Adipocyte (in vitro differentiated cells): ENCODE measurements at regions not wholly inside any gene's neighbourhood (a gene's known extent, or its start where the extent isn't known, plus 50 kb on each side); places are given as distances from the start of the nearest gene placed in this dataset.

ENCODE experiments used
- DNase-seq: peaks from one replicate; pipeline ENCODE4 v3.0.0-alpha.2; 2015; ENCODE audit warnings: low read depth
- H3K27me3 ChIP-seq: replicated peaks from 2 replicates; pipeline ENCODE4 v1.7.0; 2013; ENCODE audit warnings: mild to moderate bottlenecking, low read length, moderate library complexity; ENCODE audit not compliant: control insufficient read depth, insufficient read depth
- H3K36me3 ChIP-seq: 2 replicates; pipeline ENCODE4 v1.7.0; 2013; ENCODE audit warnings: low read length, mild to moderate bottlenecking, moderate library complexity; ENCODE audit not compliant: control insufficient read depth, insufficient read depth, severe bottlenecking
- H3K4me1 ChIP-seq: 2 replicates; pipeline ENCODE4 v1.7.0; 2013; ENCODE audit warnings: mild to moderate bottlenecking, low read length, moderate library complexity; ENCODE audit not compliant: control insufficient read depth, insufficient read depth
- H3K4me3 ChIP-seq: 2 replicates; pipeline ENCODE4 v1.7.0; 2013; ENCODE audit warnings: mild to moderate bottlenecking, low read length, moderate library complexity
- H3K9ac ChIP-seq: 2 replicates; pipeline ENCODE4 v1.7.0; 2013; ENCODE audit warnings: mild to moderate bottlenecking, low read length, moderate library complexity
- H3K9me3 ChIP-seq: 2 replicates; pipeline ENCODE4 v1.7.0; 2013; ENCODE audit warnings: mild to moderate bottlenecking, low read length, moderate library complexity; ENCODE audit not compliant: control insufficient read depth

DNA sequence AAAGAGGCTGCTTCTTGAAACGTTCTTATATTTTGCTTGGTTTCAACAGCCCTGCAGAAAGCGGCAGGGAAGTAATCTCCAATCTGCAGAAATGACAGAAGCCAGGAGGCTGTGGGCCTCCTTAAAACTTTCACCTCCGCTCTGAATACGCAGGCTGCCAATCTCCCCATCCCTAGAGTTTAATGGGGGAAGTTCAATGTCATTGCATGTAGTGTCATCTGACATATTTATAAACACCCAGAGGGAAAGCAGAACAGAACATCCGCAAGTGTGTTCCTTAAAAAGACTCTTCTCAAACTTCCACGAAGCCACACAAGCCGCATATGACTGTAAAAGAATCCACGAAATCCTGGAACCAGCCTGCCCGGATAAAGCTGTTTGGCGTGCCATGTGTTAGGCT lies 148.8 kb upstream of the TBL1X start:
- no peaks in the 10 kb centered on the region for H3K4me1 ChIP-seq
- H3K4me3 ChIP-seq, result no peak overlapping the region
- H3K9me3 ChIP-seq, result no peaks in the 10 kb centered on the region
- DNase-seq, result no peak
- no peak overlapping the region for H3K9ac ChIP-seq
- H3K36me3 ChIP-seq, result no peaks in the 10 kb centered on the region
- H3K27me3 ChIP-seq, result no peaks in the 10 kb centered on the region

DNA sequence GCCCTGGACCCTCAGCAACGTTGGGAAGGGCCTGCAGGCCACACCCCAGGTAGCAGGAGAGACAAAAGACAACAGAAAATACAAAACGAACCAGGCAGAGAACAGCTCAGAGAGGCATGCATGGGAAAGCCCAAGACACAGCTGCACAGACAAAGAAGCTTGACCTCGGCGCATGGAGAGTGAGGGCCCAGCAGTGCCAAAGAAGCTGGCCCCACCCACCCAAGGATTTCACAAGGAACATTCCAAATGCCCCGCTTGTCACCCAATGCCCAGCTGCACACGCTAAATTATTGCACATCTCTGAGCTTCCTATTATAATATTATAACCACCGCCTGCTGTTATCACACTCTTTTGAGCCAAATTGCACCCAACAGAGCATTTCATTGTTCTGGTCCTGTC lies 147.7 kb upstream of the TBL1X start:
- Histone ChIP-seq H3K36me3 (no peaks in the 10 kb centered on the region), H3K9me3 (no peaks in the 10 kb centered on the region), H3K4me1 (no peaks in the 10 kb centered on the region), H3K4me3 (no peak overlapping the region), H3K9ac (no peak overlapping the region), H3K27me3 (no peaks in the 10 kb centered on the region)
- no peak for DNase-seq

DNA sequence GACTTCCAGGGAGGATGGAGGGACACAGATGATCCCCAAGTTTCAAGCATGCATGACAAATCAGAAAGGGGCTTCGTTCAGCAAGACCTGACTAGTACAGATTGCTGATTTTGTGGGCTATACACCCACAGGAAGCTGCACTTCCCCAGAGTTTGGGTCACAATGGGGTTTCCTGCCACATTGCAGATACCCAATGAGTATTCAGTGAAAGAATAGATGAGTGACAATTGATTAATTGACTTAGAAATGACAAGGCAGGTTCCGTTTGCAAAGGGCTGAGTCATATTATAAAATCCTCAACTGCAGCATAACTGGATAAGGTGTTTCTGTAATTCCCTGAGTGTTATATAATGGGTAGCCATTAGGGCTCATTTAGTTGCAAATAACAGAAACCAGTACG lies 146.6 kb upstream of the TBL1X start:
- no peaks in the 10 kb centered on the region for H3K9me3 ChIP-seq
- no peaks in the 10 kb centered on the region for H3K4me1 ChIP-seq
- DNase-seq, result no peak
- no peak overlapping the region for H3K4me3 ChIP-seq
- H3K9ac ChIP-seq, result no peak overlapping the region
- no peaks in the 10 kb centered on the region for H3K27me3 ChIP-seq
- H3K36me3 ChIP-seq, result no peaks in the 10 kb centered on the region

DNA sequence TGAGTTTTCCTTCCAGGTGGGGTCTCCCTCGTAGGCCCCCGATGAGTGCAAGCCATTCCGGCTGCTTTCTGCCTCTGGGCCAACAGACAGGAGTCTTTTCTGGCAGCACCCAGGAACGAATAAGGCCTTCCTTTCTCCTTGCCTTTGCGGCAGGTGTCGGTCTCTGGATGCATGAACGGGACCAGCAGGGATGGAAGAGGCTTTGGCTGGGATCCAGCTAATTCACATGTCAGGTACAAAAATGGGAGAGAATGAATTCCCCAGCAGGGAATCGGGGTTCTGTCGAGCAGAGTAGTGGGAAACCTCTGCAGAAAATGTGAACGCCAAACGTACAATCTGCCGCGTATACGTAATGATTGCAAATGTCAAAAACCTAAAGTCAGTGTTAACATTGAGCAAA lies 146.1 kb upstream of the TBL1X start:
- Histone ChIP-seq H3K4me1 (no peaks in the 10 kb centered on the region), H3K9ac (no peak overlapping the region), H3K9me3 (no peaks in the 10 kb centered on the region), H3K36me3 (no peaks in the 10 kb centered on the region), H3K4me3 (no peak overlapping the region), H3K27me3 (no peaks in the 10 kb centered on the region)
- DNase-seq, result no peak

DNA sequence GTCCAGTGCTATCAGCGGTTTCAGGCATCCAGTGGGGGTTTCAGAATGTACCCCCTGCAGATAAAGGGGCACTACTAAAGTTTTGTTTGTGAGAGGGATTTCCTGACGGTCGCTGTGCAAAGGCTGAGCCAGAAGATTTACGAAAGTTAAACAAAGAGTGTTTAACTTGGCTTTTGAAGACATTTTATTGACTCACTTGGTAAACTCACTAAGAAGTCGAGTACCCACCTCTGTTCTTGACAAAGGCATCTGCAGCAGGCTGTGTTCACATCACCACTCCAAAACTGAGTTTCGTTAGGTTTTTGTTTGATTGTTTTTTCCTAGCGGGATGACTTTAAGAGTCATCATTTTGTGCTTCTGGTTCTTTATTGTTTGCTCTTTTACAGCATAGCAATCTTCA lies 143.9 kb upstream of the TBL1X start:
- no peaks in the 10 kb centered on the region for H3K4me1 ChIP-seq
- H3K27me3 ChIP-seq, result no peaks in the 10 kb centered on the region
- H3K9me3 ChIP-seq, result no peaks in the 10 kb centered on the region
- no peak overlapping the region for H3K9ac ChIP-seq
- H3K36me3 ChIP-seq, result no peaks in the 10 kb centered on the region
- no peak overlapping the region for H3K4me3 ChIP-seq
- DNase-seq, result no peak

DNA sequence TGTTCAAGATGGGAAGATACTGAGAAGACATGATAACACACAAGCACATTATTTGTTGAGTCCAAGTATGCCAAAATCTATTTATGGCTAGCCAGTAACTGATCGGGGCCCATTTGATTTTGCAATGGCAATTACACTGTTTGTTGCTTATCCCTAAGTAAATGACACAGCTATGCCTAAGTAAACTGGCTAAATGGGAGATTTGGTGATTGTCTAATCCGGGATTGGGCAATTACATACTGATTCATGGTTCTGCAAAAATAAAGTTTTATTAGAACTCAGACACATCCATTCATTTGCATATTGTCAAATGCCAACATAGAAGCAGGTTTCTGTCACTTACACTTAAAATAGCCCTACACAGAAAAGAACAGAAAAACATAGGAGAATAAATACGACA lies 140.2 kb upstream of the TBL1X start:
- Histone ChIP-seq H3K4me1 (no peaks in the 10 kb centered on the region), H3K27me3 (no peaks in the 10 kb centered on the region), H3K36me3 (no peaks in the 10 kb centered on the region), H3K9me3 (no peaks in the 10 kb centered on the region), H3K9ac (no peak overlapping the region), H3K4me3 (no peak overlapping the region)
- DNase-seq, result no peak

DNA sequence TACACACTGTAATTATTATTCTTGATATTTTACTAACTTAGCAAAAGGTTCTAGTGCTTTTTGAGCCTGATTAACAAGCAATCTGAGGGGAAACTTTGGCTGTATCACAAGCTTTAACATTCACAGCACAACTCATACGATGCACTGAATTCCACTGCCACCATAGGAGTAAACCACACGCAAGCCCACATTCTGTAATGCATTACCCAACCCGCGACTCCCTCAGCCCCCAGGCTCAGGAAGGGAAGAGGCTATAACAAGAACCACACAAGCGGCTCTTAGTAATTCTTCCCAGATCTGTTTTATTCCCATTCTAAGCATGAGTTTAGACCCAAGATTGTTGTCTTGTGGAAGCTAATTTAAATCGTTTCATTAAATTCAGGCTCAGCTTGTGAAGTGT lies 138.5 kb upstream of the TBL1X start:
- Histone ChIP-seq H3K36me3 (no peaks in the 10 kb centered on the region), H3K4me1 (no peaks in the 10 kb centered on the region), H3K4me3 (no peak overlapping the region), H3K9me3 (no peaks in the 10 kb centered on the region), H3K9ac (no peak overlapping the region), H3K27me3 (no peaks in the 10 kb centered on the region)
- peak; percentile 64 for DNase-seq

DNA sequence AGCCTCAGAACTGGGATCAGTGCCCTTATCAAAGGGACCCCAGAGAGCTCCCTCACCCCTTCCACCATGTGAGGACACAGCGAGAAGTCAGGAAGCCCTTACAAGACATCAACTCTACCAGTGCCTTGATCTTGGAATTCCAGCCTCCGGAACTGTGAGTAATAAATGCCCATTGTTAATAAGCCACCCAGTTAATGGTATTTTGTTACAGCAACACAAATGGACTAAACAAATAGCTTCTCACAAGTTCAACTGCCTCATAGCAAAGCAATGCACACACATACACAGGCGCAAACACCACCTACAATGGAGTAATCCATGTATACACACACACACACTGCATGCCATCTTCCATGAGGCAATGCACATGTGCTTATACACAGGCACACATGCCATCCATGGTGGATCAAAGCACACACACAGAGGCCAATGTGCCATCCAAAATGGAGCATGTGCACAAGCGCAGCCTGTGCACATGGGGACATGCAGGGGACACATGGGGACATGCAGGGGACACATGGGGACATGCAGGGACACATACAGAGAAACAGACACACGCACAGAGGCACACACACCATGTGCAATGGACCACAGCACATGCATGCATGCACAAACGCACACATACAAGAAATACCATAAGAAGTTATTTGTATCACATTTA lies 137.6 kb upstream of the TBL1X start:
- Histone ChIP-seq H3K27me3 (peaks cover 4% of the 10 kb centered on the region), H3K36me3 (no peaks in the 10 kb centered on the region), H3K4me3 (no peak overlapping the region), H3K9me3 (no peaks in the 10 kb centered on the region), H3K9ac (no peak overlapping the region), H3K4me1 (no peaks in the 10 kb centered on the region)
- DNase-seq, result no peak

DNA sequence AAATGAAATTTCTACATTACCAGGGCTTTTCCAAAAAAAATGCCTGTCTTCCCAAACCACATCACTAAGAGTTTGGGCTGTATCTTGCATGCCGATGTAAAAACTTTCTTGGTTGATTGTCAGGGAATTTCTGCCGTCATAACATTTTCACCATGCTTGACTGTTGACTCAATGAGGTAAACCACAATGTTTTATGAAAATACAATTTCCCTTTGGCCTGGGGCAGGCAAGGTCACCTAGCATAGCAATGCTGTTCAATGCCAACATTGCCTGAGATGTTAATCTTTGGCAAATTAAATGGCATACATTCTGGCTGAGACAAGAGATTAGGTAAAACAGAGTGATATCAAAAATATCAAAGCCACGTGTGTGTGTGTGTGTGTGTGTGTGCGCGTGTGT lies 137.1 kb upstream of the TBL1X start:
- Histone ChIP-seq H3K27me3 (peaks cover 5% of the 10 kb centered on the region), H3K9me3 (no peaks in the 10 kb centered on the region), H3K36me3 (no peaks in the 10 kb centered on the region), H3K4me1 (no peaks in the 10 kb centered on the region), H3K4me3 (no peak overlapping the region), H3K9ac (no peak overlapping the region)
- DNase-seq, result peak; percentile 54

DNA sequence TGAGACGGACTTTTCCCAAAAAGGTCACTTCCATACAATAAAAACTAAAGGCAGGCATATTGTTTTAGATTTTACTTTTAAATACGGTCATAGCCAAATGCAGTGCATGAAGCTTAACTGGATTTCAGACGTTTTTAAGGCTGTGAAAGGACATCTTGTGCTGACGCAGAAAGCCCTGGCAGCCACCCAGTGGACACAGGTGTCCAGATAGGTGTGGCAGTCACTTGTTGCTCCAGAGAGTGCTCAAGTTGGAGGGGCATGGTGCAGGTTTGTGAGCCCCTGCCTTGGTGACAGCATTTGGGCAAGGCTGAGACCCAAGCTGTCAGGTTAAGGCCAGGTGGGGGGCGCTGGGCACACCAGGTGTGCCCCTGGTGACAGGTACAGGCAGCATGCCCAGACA lies 135.8 kb upstream of the TBL1X start:
- no peaks in the 10 kb centered on the region for H3K4me1 ChIP-seq
- no peaks in the 10 kb centered on the region for H3K36me3 ChIP-seq
- peaks cover 5% of the 10 kb centered on the region for H3K27me3 ChIP-seq
- H3K9ac ChIP-seq, result no peak overlapping the region
- DNase-seq, result no peak
- no peak overlapping the region for H3K4me3 ChIP-seq
- H3K9me3 ChIP-seq, result no peaks in the 10 kb centered on the region

DNA sequence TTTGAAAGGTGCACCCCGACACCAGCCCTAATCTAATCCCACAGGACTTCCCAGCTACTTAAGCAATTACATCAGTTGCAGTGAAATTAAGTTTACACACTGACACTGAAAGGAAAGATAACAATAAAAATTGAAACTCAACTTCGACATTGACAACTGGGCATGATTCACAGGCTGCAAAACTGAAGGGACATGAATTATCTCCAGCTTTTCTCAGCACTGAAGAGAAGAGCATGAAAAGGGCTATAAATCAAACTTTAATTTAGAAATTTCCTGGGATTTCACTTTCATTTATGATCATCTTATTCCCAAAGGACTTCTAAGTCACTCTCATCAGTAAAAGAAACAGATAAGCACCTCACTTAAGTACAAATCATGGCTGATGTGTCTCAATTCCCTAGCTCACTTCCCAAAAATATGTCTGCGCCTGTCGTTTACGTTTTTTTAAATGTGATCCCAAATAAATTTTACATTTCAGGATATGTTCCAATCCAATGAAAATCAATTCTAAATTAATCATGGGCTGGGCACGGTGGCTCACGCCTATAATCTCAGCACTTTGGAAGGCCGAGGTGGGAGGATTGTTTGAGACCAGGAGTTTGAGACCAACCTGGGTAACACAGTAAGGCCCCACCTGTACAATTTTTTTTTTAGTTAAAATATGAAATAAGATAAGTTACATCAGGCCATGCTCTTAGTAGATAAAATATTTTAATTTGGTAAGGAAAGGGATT lies 134.4 kb upstream of the TBL1X start:
- no peak overlapping the region for H3K4me3 ChIP-seq
- no peaks in the 10 kb centered on the region for H3K9me3 ChIP-seq
- H3K27me3 ChIP-seq, result peaks cover 10% of the 10 kb centered on the region
- H3K36me3 ChIP-seq, result no peaks in the 10 kb centered on the region
- no peak overlapping the region for H3K9ac ChIP-seq
- no peak for DNase-seq
- no peaks in the 10 kb centered on the region for H3K4me1 ChIP-seq
